ENCODE measurements at regions not wholly inside any gene's neighbourhood (a gene's known extent, or its start where the extent isn't known, plus 50 kb on each side); places are given as distances from the start of the nearest gene placed in this dataset. TPM values are rescaled to one million over a fixed set of nuclear protein-coding genes. Genes with fewer than 3 reads are reported as not detected.
A peak's percentile ranks its signal among the peaks of the same experiment; 100 is the strongest.

DNA sequence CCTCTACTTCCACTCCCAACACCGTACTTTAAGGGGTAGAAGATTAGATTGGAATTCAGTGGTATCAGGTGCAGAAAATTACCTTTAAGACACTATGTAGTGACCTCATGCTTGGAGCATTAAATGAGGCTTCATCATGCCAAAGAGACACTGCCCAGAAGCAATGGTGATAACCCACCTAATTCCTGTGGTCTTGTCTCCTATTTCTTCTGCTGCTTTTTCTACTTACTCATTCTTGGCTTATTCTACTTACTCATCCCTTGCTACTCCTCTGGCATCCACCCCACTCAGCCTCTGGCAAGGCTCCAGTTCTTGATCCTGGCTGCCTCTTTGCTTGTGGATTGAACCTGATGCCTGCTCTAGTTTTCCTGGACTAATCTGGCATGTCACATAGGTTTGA is 62.3 kb upstream of the ADAMTS3 start:
- H3F3A ChIP-seq (ENCODE audit: insufficient read depth) = no peaks in the 10 kb centered on the region
- H4K20me1 ChIP-seq (ENCODE audit: insufficient read depth) = no peaks in the 10 kb centered on the region
- 0 out of 2 replicates have a peak, but pooled peaks cover 5% of the 10 kb centered on the region for H3K4me1 ChIP-seq (ENCODE audit: insufficient read depth)
- in situ Hi-C loops (cut with MboI) = no loop called here
- H3K9me2 ChIP-seq (ENCODE audit: insufficient read depth) = no peaks in the 10 kb centered on the region
- no peak overlapping the region for H3K27ac ChIP-seq
- DNase-seq = peak; percentile 84
- no peak overlapping the region for H2AFZ ChIP-seq
- H3K4me3 ChIP-seq = no peak overlapping the region
- no peak overlapping the region for H3K9ac ChIP-seq
- 11 to 12% methylated on average over 1 of the region's 1 CpG for WGBS, 2 experiments (ENCODE audit: low coverage in 1 of 2, low lambda C conversion rate in 2 of 2, missing lambda C conversion rate in 2 of 2)
- no peaks in the 10 kb centered on the region for H3K9me3 ChIP-seq (ENCODE audit: low read depth)
- no peaks in the 10 kb centered on the region for H3K79me2 ChIP-seq (ENCODE audit: insufficient read depth)
- no peak for TF ChIP-seq EZH2 (IDR thresholded peaks at IDR 0.05; ENCODE audit: insufficient read depth, poor library complexity, severe bottlenecking)
- TF ChIP-seq EZH2phosphoT487 (IDR thresholded peaks at IDR 0.05; ENCODE audit: insufficient read depth, low read depth) = peak; percentile 81; the same call in 1 of the 2 replicates
- peaks cover 59% of the 10 kb centered on the region for H3K27me3 ChIP-seq (replicated peaks; ENCODE audit: insufficient read depth)
- H3K4me2 ChIP-seq (ENCODE audit: unreplicated experiment) = no peak overlapping the region
- H3K36me3 ChIP-seq (ENCODE audit: low read depth) = no peaks in the 10 kb centered on the region

GRCh38 chr4:72629540-72629939 is 60.5 kb upstream of the ADAMTS3 start:
- Histone ChIP-seq H3K27ac (no peak overlapping the region), H3F3A (ENCODE audit: insufficient read depth) (no peaks in the 10 kb centered on the region), H3K9me3 (ENCODE audit: low read depth) (no peaks in the 10 kb centered on the region), H3K79me2 (ENCODE audit: insufficient read depth) (no peaks in the 10 kb centered on the region), H3K9me2 (ENCODE audit: insufficient read depth) (no peaks in the 10 kb centered on the region), H4K20me1 (ENCODE audit: insufficient read depth) (no peaks in the 10 kb centered on the region), H3K27me3 (replicated peaks; ENCODE audit: insufficient read depth) (peaks cover 70% of the 10 kb centered on the region), H3K4me3 (no peak overlapping the region), H3K4me2 (ENCODE audit: unreplicated experiment) (no peak overlapping the region), H3K4me1 (ENCODE audit: insufficient read depth) (0 out of 2 replicates have a peak, but pooled peaks cover 5% of the 10 kb centered on the region), H3K36me3 (ENCODE audit: low read depth) (no peaks in the 10 kb centered on the region), H2AFZ (no peak overlapping the region), H3K9ac (no peak overlapping the region)
- in situ Hi-C loops (cut with MboI) = no loop called here
- TF ChIP-seq EZH2phosphoT487 (IDR thresholded peaks at IDR 0.05; ENCODE audit: insufficient read depth, low read depth) (no peak), EZH2 (IDR thresholded peaks at IDR 0.05; ENCODE audit: insufficient read depth, poor library complexity, severe bottlenecking) (no peak)
- DNase-seq = peak; percentile 33
- 92% methylated on average over 1 of the region's 1 CpG for WGBS, 2 experiments (ENCODE audit: low coverage in 1 of 2, low lambda C conversion rate in 2 of 2, missing lambda C conversion rate in 2 of 2)

- Histone ChIP-seq H3K4me2 (ENCODE audit: unreplicated experiment) (no peak overlapping the region), H2AFZ (no peak overlapping the region), H3K79me2 (ENCODE audit: insufficient read depth) (no peaks in the 10 kb centered on the region), H3K9me3 (ENCODE audit: low read depth) (no peaks in the 10 kb centered on the region), H3K4me3 (no peak overlapping the region), H3K27me3 (replicated peaks; ENCODE audit: insufficient read depth) (peaks cover 78% of the 10 kb centered on the region), H3F3A (ENCODE audit: insufficient read depth) (no peaks in the 10 kb centered on the region), H3K36me3 (ENCODE audit: low read depth) (no peaks in the 10 kb centered on the region), H3K9ac (no peak overlapping the region), H4K20me1 (ENCODE audit: insufficient read depth) (no peaks in the 10 kb centered on the region), H3K9me2 (ENCODE audit: insufficient read depth) (no peaks in the 10 kb centered on the region), H3K4me1 (ENCODE audit: insufficient read depth) (0 out of 2 replicates have a peak, but pooled peaks cover 5% of the 10 kb centered on the region), H3K27ac (no peak overlapping the region)
- DNase-seq = no peak
- TF ChIP-seq EZH2phosphoT487 (IDR thresholded peaks at IDR 0.05; ENCODE audit: insufficient read depth, low read depth) = no peak
- TF ChIP-seq EZH2 (IDR thresholded peaks at IDR 0.05; ENCODE audit: insufficient read depth, poor library complexity, severe bottlenecking) = no peak
- in situ Hi-C loops (cut with MboI) = no loop called here
Measured at GRCh38 chr4:72627723-72628122, 58.7 kb upstream of the ADAMTS3 start.

Small RNAs in the stretch of these regions (small RNA-seq; reads per million reads assigned to genes)
- gene RNU4ATAC9P (ENCODE audit: low read depth, low replicate concordance) = not detected
